D721Med (cell line): ENCODE measurements at regions not wholly inside any gene's neighbourhood (a gene's known extent, or its start where the extent isn't known, plus 50 kb on each side); places are given as distances from the start of the nearest gene placed in this dataset.

Source experiments
- DNase-seq: peaks from one replicate; pipeline ENCODE4 v3.0.0; 2011; ENCODE audit warnings: low spot score; ENCODE audit not compliant: insufficient read length
- FAIRE-seq: peaks from 2 replicates; lab custom pipeline; 2011; peaks lifted over from hg19 to GRCh38; lab: Jason Lieb, UNC
- CTCF ChIP-seq: IDR thresholded peaks from 2 replicates; pipeline ENCODE4 v1.5.1; 2012; ENCODE audit warnings: mild to moderate bottlenecking, control low read depth; ENCODE audit not compliant: insufficient read depth; ENCODE audit errors: missing control alignments

GRCh38 chr13:109622006-109622405 is 164.4 kb downstream of the IRS2 start:
- TF ChIP-seq CTCF: no peak
- DNase-seq: no peak
- no peak for FAIRE-seq

GRCh38 chr13:109615721-109616420 is 170.5 kb downstream of the IRS2 start:
- FAIRE-seq: no peak
- no peak for TF ChIP-seq CTCF

GRCh38 chr13:109611912-109612691 is 174.3 kb downstream of the IRS2 start:
- no peak for TF ChIP-seq CTCF
- no peak for FAIRE-seq
- no peak for DNase-seq

More at GRCh38 chr13:109615721-109616420, 170.5 kb downstream of the IRS2 start:
- no peak for DNase-seq

GRCh38 chr13:109610517-109610916 is 175.9 kb downstream of the IRS2 start:
- DNase-seq: no peak
- no peak for FAIRE-seq
- TF ChIP-seq CTCF: peak; percentile 21

- DNase-seq (no peak), FAIRE-seq (no peak)
- no peak for TF ChIP-seq CTCF
These were observed 177.9 kb downstream of the IRS2 start for GRCh38 chr13:109608503-109608902.

- no peak for TF ChIP-seq CTCF
- FAIRE-seq: no peak
- DNase-seq: no peak
These were observed 178.3 kb downstream of the IRS2 start for GRCh38 chr13:109608059-109608458.

- no peak for FAIRE-seq
- TF ChIP-seq CTCF: no peak
- no peak for DNase-seq
These were observed 179.9 kb downstream of the IRS2 start for GRCh38 chr13:109606520-109606919.
